HG02623 (cell line): ENCODE measurements at regions not wholly inside any gene's neighbourhood (a gene's known extent, or its start where the extent isn't known, plus 50 kb on each side); places are given as distances from the start of the nearest gene placed in this dataset.
"Not testable (repeated sequence)": the region's sequence is repeated elsewhere in the genome, so short reads cannot be mapped to it uniquely, and the experiment has no call there.

Experiments
- ATAC-seq: cut with Tn5 transposase; IDR thresholded peaks from one replicate; pipeline ENCODE4 v1.9.1; 2021; ENCODE audit warnings: moderate library complexity; ENCODE audit not compliant: unreplicated experiment

- not testable (repeated sequence) for ATAC-seq
These were observed 325.0 kb upstream of the CHST9 start for GRCh38 chr18:27510036-27510633.

- no peak for ATAC-seq
These were observed 316.6 kb upstream of the CHST9 start for GRCh38 chr18:27501671-27502070.

GRCh38 chr18:27500531-27500930 is 315.4 kb upstream of the CHST9 start:
- ATAC-seq, result no peak

GRCh38 chr18:27497246-27497645 is 312.1 kb upstream of the CHST9 start:
- no peak for ATAC-seq

GRCh38 chr18:27493182-27493581 is 308.1 kb upstream of the CHST9 start:
- no peak for ATAC-seq

- ATAC-seq, result no peak
These were observed 306.7 kb upstream of the CHST9 start for GRCh38 chr18:27491772-27492171.

- no peak for ATAC-seq
These were observed 298.2 kb upstream of the CHST9 start for GRCh38 chr18:27483276-27483675.

- ATAC-seq, result no peak
These were observed 293.4 kb upstream of the CHST9 start for GRCh38 chr18:27478459-27478858.

GRCh38 chr18:27473318-27473717 is 288.2 kb upstream of the CHST9 start:
- ATAC-seq, result no peak

- ATAC-seq, result no peak
These were observed 282.0 kb upstream of the CHST9 start for GRCh38 chr18:27467073-27467472.

GRCh38 chr18:27461957-27462356 is 276.8 kb upstream of the CHST9 start:
- ATAC-seq, result no peak

GRCh38 chr18:27449104-27449503 is 264.0 kb upstream of the CHST9 start:
- no peak for ATAC-seq

- no peak for ATAC-seq
These were observed 262.8 kb upstream of the CHST9 start for GRCh38 chr18:27447930-27448329.

GRCh38 chr18:27447451-27447881 is 262.4 kb upstream of the CHST9 start:
- ATAC-seq, result no peak

GRCh38 chr18:27430595-27430994 is 245.5 kb upstream of the CHST9 start:
- no peak for ATAC-seq

GRCh38 chr18:27428716-27429475 is 243.8 kb upstream of the CHST9 start:
- ATAC-seq, result no peak

GRCh38 chr18:27428120-27428519 is 243.0 kb upstream of the CHST9 start:
- ATAC-seq, result no peak

- no peak for ATAC-seq
These were observed 238.5 kb upstream of the CHST9 start for GRCh38 chr18:27423581-27423980.

GRCh38 chr18:27419646-27420045 is 234.5 kb upstream of the CHST9 start:
- ATAC-seq, result no peak

- no peak for ATAC-seq
These were observed 230.4 kb upstream of the CHST9 start for GRCh38 chr18:27415495-27415894.

- ATAC-seq, result no peak
These were observed 229.6 kb upstream of the CHST9 start for GRCh38 chr18:27414682-27415081.

- ATAC-seq, result no peak
These were observed 228.6 kb upstream of the CHST9 start for GRCh38 chr18:27413495-27414401.
